Mesenchymal stem cell (in vitro differentiated cells and primary cell): ENCODE measurements at regions not wholly inside any gene's neighbourhood (a gene's known extent, or its start where the extent isn't known, plus 50 kb on each side); places are given as distances from the start of the nearest gene placed in this dataset.

Source experiments
- DNase-seq: peaks from one replicate; pipeline ENCODE4 v3.0.0-alpha.2; 2013
- H2AFZ ChIP-seq: one replicate; pipeline ENCODE4 v1.6.1; 2013; ENCODE audit warnings: low read depth, mild to moderate bottlenecking, control low read depth, inconsistent platforms, low read length, moderate library complexity
- H2AK5ac ChIP-seq: 2 replicates; pipeline ENCODE4 v1.6.1; 2013; ENCODE audit warnings: low read length, moderate library complexity, mild to moderate bottlenecking, inconsistent platforms; ENCODE audit not compliant: severe bottlenecking
- H2BK120ac ChIP-seq: one replicate; pipeline ENCODE4 v1.6.1; 2013; ENCODE audit warnings: low read depth, mild to moderate bottlenecking, inconsistent platforms, low read length, moderate library complexity
- H2BK12ac ChIP-seq, 2 experiments: one replicate each; pipeline ENCODE4 v1.6.1; 2013; ENCODE audit warnings: inconsistent platforms in 2 of 2, low read length in 2 of 2, mild to moderate bottlenecking in 2 of 2, moderate library complexity in 2 of 2, control low read depth in 1 of 2
- H2BK15ac ChIP-seq: one replicate; pipeline ENCODE4 v1.6.1; 2013; ENCODE audit warnings: mild to moderate bottlenecking, low read depth, inconsistent platforms; ENCODE audit not compliant: poor library complexity, severe bottlenecking
- H2BK5ac ChIP-seq: 2 replicates; pipeline ENCODE4 v1.6.1; 2013; ENCODE audit warnings: low read depth, mild to moderate bottlenecking, low read length, control low read depth, inconsistent platforms; ENCODE audit not compliant: poor library complexity, severe bottlenecking
- H3K14ac ChIP-seq, 2 experiments: one replicate each; pipeline ENCODE4 v1.6.1; 2013; ENCODE audit warnings: inconsistent platforms in 2 of 2, low read length in 2 of 2, control low read depth in 1 of 2, mild to moderate bottlenecking in 1 of 2, moderate library complexity in 1 of 2
- H3K18ac ChIP-seq, 2 experiments: one replicate each; pipeline ENCODE4 v1.6.1; 2013; ENCODE audit warnings: inconsistent platforms in 2 of 2, low read length in 2 of 2, control low read depth in 1 of 2, low read depth in 1 of 2, mild to moderate bottlenecking in 1 of 2
- H3K23ac ChIP-seq, 2 experiments: one replicate each; pipeline ENCODE4 v1.6.1; 2013; ENCODE audit warnings: inconsistent platforms in 2 of 2, low read length in 2 of 2, mild to moderate bottlenecking in 2 of 2, moderate library complexity in 2 of 2, control low read depth in 1 of 2
- H3K27ac ChIP-seq: 2 replicates; pipeline ENCODE4 v1.5.1; 2013; ENCODE audit warnings: mild to moderate bottlenecking, moderate library complexity, low read length, control low read depth, inconsistent platforms; ENCODE audit not compliant: poor library complexity, severe bottlenecking
- H3K27me3 ChIP-seq, 2 experiments: 2 replicates each; pipeline versions ENCODE4 v1.6.1 to v1.7.0; 2013; ENCODE audit warnings: low read length in 2 of 2, mild to moderate bottlenecking in 2 of 2, moderate library complexity in 2 of 2, control low read depth in 1 of 2, inconsistent platforms in 1 of 2; ENCODE audit not compliant: control insufficient read depth in 1 of 2, insufficient read depth in 1 of 2
- H3K36me3 ChIP-seq, 2 experiments: 2 replicates each; pipeline versions ENCODE4 v1.6.1 to v1.7.0; 2013; ENCODE audit warnings: low read length in 2 of 2, control low read depth in 1 of 2, inconsistent platforms in 1 of 2, low read depth in 1 of 2, mild to moderate bottlenecking in 1 of 2; ENCODE audit not compliant: insufficient read depth in 2 of 2, control insufficient read depth in 1 of 2
- H3K4ac ChIP-seq, 2 experiments: one replicate each; pipeline ENCODE4 v1.6.1; 2013; ENCODE audit warnings: inconsistent platforms in 2 of 2, low read length in 2 of 2, mild to moderate bottlenecking in 2 of 2, moderate library complexity in 2 of 2, control low read depth in 1 of 2, low read depth in 1 of 2
- H3K4me1 ChIP-seq: 2 replicates; pipeline ENCODE4 v1.6.1; 2013; ENCODE audit warnings: low read depth, low read length, control low read depth; ENCODE audit not compliant: control insufficient read depth, insufficient read depth
- H3K4me2 ChIP-seq: 2 replicates; pipeline ENCODE4 v1.6.1; 2013; ENCODE audit warnings: low read length, mild to moderate bottlenecking, inconsistent platforms; ENCODE audit not compliant: poor library complexity, severe bottlenecking
- H3K4me3 ChIP-seq, 2 experiments: 2 replicates each; pipeline versions ENCODE4 v1.5.1 to v1.7.0; 2013; ENCODE audit warnings: low read length in 2 of 2, mild to moderate bottlenecking in 2 of 2, control low read depth in 1 of 2, low read depth in 1 of 2; ENCODE audit not compliant: insufficient read depth in 1 of 2
- H3K79me1 ChIP-seq: replicated peaks from 2 replicates; pipeline ENCODE4 v1.6.1; 2013; ENCODE audit warnings: mild to moderate bottlenecking, control low read depth, low read length, inconsistent platforms; ENCODE audit not compliant: poor library complexity, severe bottlenecking
- H3K9ac ChIP-seq: 2 replicates; pipeline ENCODE4 v1.7.0; 2013; ENCODE audit warnings: mild to moderate bottlenecking, low read length, moderate library complexity
- H3K9me3 ChIP-seq: 2 replicates; pipeline ENCODE4 v1.7.0; 2013; ENCODE audit warnings: mild to moderate bottlenecking, low read length; ENCODE audit not compliant: control insufficient read depth
- H4K8ac ChIP-seq: one replicate; pipeline ENCODE4 v1.6.1; 2013; ENCODE audit warnings: inconsistent platforms, mild to moderate bottlenecking, low read length, moderate library complexity
- H4K91ac ChIP-seq: one replicate; pipeline ENCODE4 v1.6.1; 2013; ENCODE audit warnings: mild to moderate bottlenecking, low read length, inconsistent platforms
- WGBS: methylation state at CpG from one replicate; pipeline ENCODE4 v1.1.7; 2013; ENCODE audit warnings: mixed read lengths; 5-methylcytosine and 5-hydroxymethylcytosine counted together

- Histone ChIP-seq H4K8ac (no peak overlapping the region), H2AFZ (no peak overlapping the region), H2BK15ac (no peak overlapping the region), H3K27me3 (no peaks in the 10 kb centered on the region), H3K9me3 (no peaks in the 10 kb centered on the region), H3K18ac (no peak overlapping the region), H3K23ac (no peak overlapping the region), H2BK12ac (no peak overlapping the region), H3K9ac (no peak overlapping the region), H2AK5ac (peak overlapping the region; percentile 58), H3K4me2 (no peak overlapping the region), H2BK5ac (no peak overlapping the region), H4K91ac (no peak overlapping the region), H3K27ac (no peak overlapping the region), H3K14ac (no peak overlapping the region), H2BK120ac (no peak overlapping the region), H3K4ac (no peak overlapping the region), H3K4me3 (no peak overlapping the region), H3K79me1 (no peaks in the 10 kb centered on the region), H3K36me3 (no peaks in the 10 kb centered on the region), H3K4me1 (peaks cover 3% of the 10 kb centered on the region)
- WGBS: no CpG with 5 or more reads among the region's 4 CpGs
- no peak for DNase-seq
Measured at GRCh38 chr4:123671636-123672404, 275.2 kb downstream of the SPRY1 start.

- no peak overlapping the region for H2BK120ac ChIP-seq
- H3K4me3 ChIP-seq: no peak overlapping the region
- no peaks in the 10 kb centered on the region for H3K79me1 ChIP-seq
- H3K27ac ChIP-seq: peak overlapping the region; percentile 88
- peak; percentile 25 for DNase-seq
- no peak overlapping the region for H2AFZ ChIP-seq
- H3K27me3 ChIP-seq: no peaks in the 10 kb centered on the region
- H2AK5ac ChIP-seq: no peak overlapping the region
- H3K14ac ChIP-seq: no peak overlapping the region
- H3K9me3 ChIP-seq: no peaks in the 10 kb centered on the region
- H3K18ac ChIP-seq: no peak overlapping the region
- no peak overlapping the region for H3K4me2 ChIP-seq
- no peak overlapping the region for H2BK12ac ChIP-seq
- H4K8ac ChIP-seq: no peak overlapping the region
- no peak overlapping the region for H3K23ac ChIP-seq
- no peaks in the 10 kb centered on the region for H3K36me3 ChIP-seq
- H3K4ac ChIP-seq: no peak overlapping the region
- WGBS: 100% methylated on average over 2 of the region's 3 CpGs
- no peak overlapping the region for H4K91ac ChIP-seq
- no peak overlapping the region for H3K9ac ChIP-seq
- no peak overlapping the region for H2BK15ac ChIP-seq
- H3K4me1 ChIP-seq: peaks cover 3% of the 10 kb centered on the region
- no peak overlapping the region for H2BK5ac ChIP-seq
Measured at GRCh38 chr4:123672987-123673386, 276.4 kb downstream of the SPRY1 start.

GRCh38 chr4:123673971-123674370, 277.4 kb downstream of the SPRY1 start:
- H2BK120ac ChIP-seq: no peak overlapping the region
- no peak overlapping the region for H2AFZ ChIP-seq
- H2BK5ac ChIP-seq: peak overlapping the region; percentile 76
- H3K79me1 ChIP-seq: no peaks in the 10 kb centered on the region
- no peak overlapping the region for H3K9ac ChIP-seq
- no peaks in the 10 kb centered on the region for H3K9me3 ChIP-seq
- DNase-seq: no peak
- H3K14ac ChIP-seq: no peak overlapping the region
- H4K8ac ChIP-seq: no peak overlapping the region
- peaks cover 3% of the 10 kb centered on the region for H3K4me1 ChIP-seq
- no peak overlapping the region for H3K4me2 ChIP-seq
- no peak overlapping the region for H3K18ac ChIP-seq
- H3K4ac ChIP-seq: no peak overlapping the region
- H2BK15ac ChIP-seq: no peak overlapping the region
- H4K91ac ChIP-seq: no peak overlapping the region
- no peaks in the 10 kb centered on the region for H3K36me3 ChIP-seq
- H2BK12ac ChIP-seq: peak overlapping the region in 1 of 2 experiments; percentile 78
- no peaks in the 10 kb centered on the region for H3K27me3 ChIP-seq
- H3K23ac ChIP-seq: no peak overlapping the region
- WGBS: 85% methylated on average over 2 of the region's 2 CpGs
- no peak overlapping the region for H3K4me3 ChIP-seq
- H2AK5ac ChIP-seq: peak overlapping the region; percentile 59
- H3K27ac ChIP-seq: peak overlapping the region; percentile 88

GRCh38 chr4:123674762-123675465, 278.3 kb downstream of the SPRY1 start:
- WGBS: 100% methylated on average over 4 of the region's 5 CpGs
- Histone ChIP-seq H3K14ac (no peak overlapping the region), H2AFZ (no peak overlapping the region), H3K79me1 (no peaks in the 10 kb centered on the region), H3K18ac (no peak overlapping the region), H3K4me1 (peaks cover 3% of the 10 kb centered on the region), H3K23ac (no peak overlapping the region), H4K8ac (no peak overlapping the region), H3K4me3 (no peak overlapping the region), H3K9ac (peak overlapping the region; percentile 67), H2BK15ac (no peak overlapping the region), H2BK12ac (no peak overlapping the region), H3K36me3 (no peaks in the 10 kb centered on the region), H4K91ac (no peak overlapping the region), H2BK5ac (no peak overlapping the region), H3K9me3 (no peaks in the 10 kb centered on the region), H3K4ac (no peak overlapping the region), H2BK120ac (no peak overlapping the region), H3K27me3 (no peaks in the 10 kb centered on the region), H2AK5ac (peak overlapping the region; percentile 95), H3K27ac (no peak overlapping the region), H3K4me2 (no peak overlapping the region)
- no peak for DNase-seq
